ENCODE measurements at regions not wholly inside any gene's neighbourhood (a gene's known extent, or its start where the extent isn't known, plus 50 kb on each side); places are given as distances from the start of the nearest gene placed in this dataset.

GRCh38 chr13:106695139-106695538, 127.2 kb upstream of the ARGLU1 start:
- dilution Hi-C loops (cut with MboI; ENCODE audit: extremely low pct_ligation_motif_present, low sequenced_read_pairs) = no loop called here
- no peak overlapping the region for H2AFZ ChIP-seq (ENCODE audit: low read depth, low read length)
- ChIA-PET POLR2A (no interaction called here), CTCF (no interaction called here)
- no peak for FAIRE-seq
- H3K4me2 ChIP-seq (ENCODE audit: insufficient read depth, low read length) = no peak overlapping the region
- H3K27ac ChIP-seq (ENCODE audit: insufficient read depth, low read depth, low read length) = no peak overlapping the region
- H3K36me3 ChIP-seq (ENCODE audit: control insufficient read depth in 2 of 2, extremely low read depth in 1 of 2, insufficient read depth in 2 of 2, low read length in 2 of 2) = no peaks in the 10 kb centered on the region
- no peak overlapping the region for H3K9ac ChIP-seq (replicated peaks; ENCODE audit: extremely low read depth, insufficient read depth, low read length)
- no peak for DNase-seq (ENCODE audit: low read depth, low spot score)
- H3K9me1 ChIP-seq (replicated peaks; ENCODE audit: control insufficient read depth, extremely low read depth, insufficient read depth, low read length) = no peaks in the 10 kb centered on the region
- no peaks in the 10 kb centered on the region for H4K20me1 ChIP-seq (replicated peaks; ENCODE audit: control insufficient read depth, extremely low read depth, insufficient read depth, low read length)
- H3K4me3 ChIP-seq (replicated peaks in 1 of 3; ENCODE audit: insufficient read depth in 1 of 3, low read depth in 1 of 3, low read length in 3 of 3) = no peak overlapping the region
- TF ChIP-seq POLR2AphosphoS5 (IDR thresholded peaks at IDR 0.05; ENCODE audit: insufficient read depth, low read depth, low read length) (no peak), FOS (IDR thresholded peaks at IDR 0.05; ENCODE audit: borderline replicate concordance, insufficient read depth, low read length) (no peak), JUN (IDR thresholded peaks at IDR 0.05; ENCODE audit: borderline replicate concordance, insufficient read depth, insufficient read length, low read depth) (no peak), EZH2 (IDR thresholded peaks at IDR 0.05; ENCODE audit: borderline replicate concordance, low read depth, low read length, severe bottlenecking) (no peak)
- TF ChIP-seq, protein P1, sequence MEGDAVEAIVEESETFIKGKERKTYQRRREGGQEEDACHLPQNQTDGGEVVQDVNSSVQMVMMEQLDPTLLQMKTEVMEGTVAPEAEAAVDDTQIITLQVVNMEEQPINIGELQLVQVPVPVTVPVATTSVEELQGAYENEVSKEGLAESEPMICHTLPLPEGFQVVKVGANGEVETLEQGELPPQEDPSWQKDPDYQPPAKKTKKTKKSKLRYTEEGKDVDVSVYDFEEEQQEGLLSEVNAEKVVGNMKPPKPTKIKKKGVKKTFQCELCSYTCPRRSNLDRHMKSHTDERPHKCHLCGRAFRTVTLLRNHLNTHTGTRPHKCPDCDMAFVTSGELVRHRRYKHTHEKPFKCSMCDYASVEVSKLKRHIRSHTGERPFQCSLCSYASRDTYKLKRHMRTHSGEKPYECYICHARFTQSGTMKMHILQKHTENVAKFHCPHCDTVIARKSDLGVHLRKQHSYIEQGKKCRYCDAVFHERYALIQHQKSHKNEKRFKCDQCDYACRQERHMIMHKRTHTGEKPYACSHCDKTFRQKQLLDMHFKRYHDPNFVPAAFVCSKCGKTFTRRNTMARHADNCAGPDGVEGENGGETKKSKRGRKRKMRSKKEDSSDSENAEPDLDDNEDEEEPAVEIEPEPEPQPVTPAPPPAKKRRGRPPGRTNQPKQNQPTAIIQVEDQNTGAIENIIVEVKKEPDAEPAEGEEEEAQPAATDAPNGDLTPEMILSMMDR (IDR thresholded peaks at IDR 0.05; ENCODE audit: extremely low read depth in 1 of 2, insufficient read depth in 1 of 2, low read depth in 1 of 2, low read length in 2 of 2) = no peak
- TF ChIP-seq, protein P2, sequence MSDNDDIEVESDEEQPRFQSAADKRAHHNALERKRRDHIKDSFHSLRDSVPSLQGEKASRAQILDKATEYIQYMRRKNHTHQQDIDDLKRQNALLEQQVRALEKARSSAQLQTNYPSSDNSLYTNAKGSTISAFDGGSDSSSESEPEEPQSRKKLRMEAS (IDR thresholded peaks at IDR 0.05; ENCODE audit: insufficient read depth, insufficient read length) = no peak
- BruUV-seq (replicated peaks) = no TSS peak
- peaks cover 4% of the 10 kb centered on the region for H3K4me1 ChIP-seq (ENCODE audit: control insufficient read depth, extremely low read depth, insufficient read depth, low read length)
- H3K27me3 ChIP-seq (ENCODE audit: control insufficient read depth in 2 of 2, insufficient read depth in 2 of 2, low read length in 2 of 2) = no peaks in the 10 kb centered on the region
- intact Hi-C loops (cut with micrococcal nuclease) = no loop called here
- H3K9me3 ChIP-seq (replicated peaks; ENCODE audit: control insufficient read depth, insufficient read depth, low read length) = no peaks in the 10 kb centered on the region
- no peaks in the 10 kb centered on the region for H3K79me2 ChIP-seq (ENCODE audit: control insufficient read depth, insufficient read depth, low read length)

DNA sequence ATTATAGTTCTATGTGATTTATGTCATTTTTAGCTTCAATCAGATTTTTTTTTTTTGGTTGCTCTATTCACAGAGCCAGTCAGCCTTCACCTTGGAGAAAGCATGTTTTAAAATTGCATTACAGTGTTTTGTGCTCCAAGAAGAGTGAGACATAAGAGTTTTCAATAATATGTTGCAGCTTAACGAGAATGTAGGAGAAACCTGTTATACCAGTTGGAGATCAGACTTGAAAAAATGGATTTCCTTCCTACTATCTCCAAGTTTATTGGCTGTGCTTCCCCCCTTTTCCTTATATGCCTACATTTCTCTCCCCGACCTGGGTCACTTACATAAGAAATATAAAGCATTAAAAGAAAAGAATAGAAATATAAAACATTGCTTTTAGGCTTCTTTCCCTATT, 123.9 kb upstream of the ARGLU1 start:
- H3K4me2 ChIP-seq (ENCODE audit: insufficient read depth, low read length) = no peak overlapping the region
- no peak overlapping the region for H3K27ac ChIP-seq (ENCODE audit: insufficient read depth, low read depth, low read length)
- POLR2A ChIA-PET = no interaction called here
- no peak overlapping the region for H3K9ac ChIP-seq (replicated peaks; ENCODE audit: extremely low read depth, insufficient read depth, low read length)
- H2AFZ ChIP-seq (ENCODE audit: low read depth, low read length) = no peak overlapping the region
- DNase-seq (ENCODE audit: low read depth, low spot score) (no peak), FAIRE-seq (no peak)
- CTCF ChIA-PET = no interaction called here
- H3K9me1 ChIP-seq (replicated peaks; ENCODE audit: control insufficient read depth, extremely low read depth, insufficient read depth, low read length) = no peaks in the 10 kb centered on the region
- no peaks in the 10 kb centered on the region for H3K9me3 ChIP-seq (replicated peaks; ENCODE audit: control insufficient read depth, insufficient read depth, low read length)
- no TSS peak for BruUV-seq (replicated peaks)
- TF ChIP-seq EZH2 (IDR thresholded peaks at IDR 0.05; ENCODE audit: borderline replicate concordance, low read depth, low read length, severe bottlenecking) = no peak
- TF ChIP-seq POLR2AphosphoS5 (IDR thresholded peaks at IDR 0.05; ENCODE audit: insufficient read depth, low read depth, low read length) = no peak
- TF ChIP-seq MYC (IDR thresholded peaks at IDR 0.05; ENCODE audit: low read depth, low read length) = no peak
- TF ChIP-seq, protein P1 (IDR thresholded peaks at IDR 0.05; ENCODE audit: extremely low read depth in 1 of 2, insufficient read depth in 1 of 2, low read depth in 1 of 2, low read length in 2 of 2) = no peak
- TF ChIP-seq GATA2 (IDR thresholded peaks at IDR 0.05; ENCODE audit: insufficient read depth, insufficient read length, low read depth, low read length) = no peak
- TF ChIP-seq POLR2A (IDR thresholded peaks at IDR 0.05; ENCODE audit: low read depth, low read length) = no peak
- TF ChIP-seq FOS (IDR thresholded peaks at IDR 0.05; ENCODE audit: borderline replicate concordance, insufficient read depth, low read length) = no peak
- TF ChIP-seq, protein P2 (IDR thresholded peaks at IDR 0.05; ENCODE audit: insufficient read depth, insufficient read length) = no peak
- TF ChIP-seq JUN (IDR thresholded peaks at IDR 0.05; ENCODE audit: borderline replicate concordance, insufficient read depth, insufficient read length, low read depth) = no peak
- H3K36me3 ChIP-seq (ENCODE audit: control insufficient read depth in 2 of 2, extremely low read depth in 1 of 2, insufficient read depth in 2 of 2, low read length in 2 of 2) = no peaks in the 10 kb centered on the region
- intact Hi-C loops (cut with micrococcal nuclease) (no loop called here), dilution Hi-C loops (cut with MboI; ENCODE audit: extremely low pct_ligation_motif_present, low sequenced_read_pairs) (no loop called here)
- H4K20me1 ChIP-seq (replicated peaks; ENCODE audit: control insufficient read depth, extremely low read depth, insufficient read depth, low read length) = no peaks in the 10 kb centered on the region
- no peaks in the 10 kb centered on the region for H3K27me3 ChIP-seq (ENCODE audit: control insufficient read depth in 2 of 2, insufficient read depth in 2 of 2, low read length in 2 of 2)
- no peak overlapping the region for H3K4me3 ChIP-seq (replicated peaks in 1 of 3; ENCODE audit: insufficient read depth in 1 of 3, low read depth in 1 of 3, low read length in 3 of 3)
- no peaks in the 10 kb centered on the region for H3K79me2 ChIP-seq (ENCODE audit: control insufficient read depth, insufficient read depth, low read length)
- peaks cover 4% of the 10 kb centered on the region for H3K4me1 ChIP-seq (ENCODE audit: control insufficient read depth, extremely low read depth, insufficient read depth, low read length)
